AML-193 (cell line): ENCODE measurements at regions not wholly inside any gene's neighbourhood (a gene's known extent, or its start where the extent isn't known, plus 50 kb on each side); places are given as distances from the start of the nearest gene placed in this dataset.

Experiments
- DNase-seq, 2 experiments: peaks; one replicate each; lab custom pipeline; 2025; lab: John Stamatoyannopoulos, UW

DNA sequence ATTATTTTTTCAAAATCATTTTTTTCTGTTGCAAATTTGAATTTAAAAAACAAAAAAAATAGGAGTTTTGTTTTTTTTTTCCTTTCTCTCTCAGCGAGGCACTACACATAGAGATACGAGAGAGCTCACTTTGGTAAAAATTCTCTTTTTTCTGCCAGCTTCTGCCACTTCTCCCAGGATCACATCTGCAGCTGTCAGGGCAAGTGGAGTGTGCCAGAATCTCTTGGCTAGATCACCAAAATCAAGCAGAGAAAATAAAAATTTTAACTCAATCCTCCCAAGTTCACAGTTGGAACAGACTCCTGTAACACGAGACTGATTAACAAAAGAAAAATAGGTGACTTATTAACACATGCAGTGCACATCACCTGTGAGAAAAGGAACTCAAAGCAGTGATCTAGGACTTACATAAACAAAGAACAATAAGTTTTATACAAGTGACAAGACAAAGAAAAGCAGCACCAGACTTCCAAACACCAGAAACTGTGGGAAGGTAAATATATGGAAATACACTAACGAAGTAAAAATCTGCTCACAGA is 213.2 kb upstream of the ZFP42 start:
- no peak for DNase-seq

DNA sequence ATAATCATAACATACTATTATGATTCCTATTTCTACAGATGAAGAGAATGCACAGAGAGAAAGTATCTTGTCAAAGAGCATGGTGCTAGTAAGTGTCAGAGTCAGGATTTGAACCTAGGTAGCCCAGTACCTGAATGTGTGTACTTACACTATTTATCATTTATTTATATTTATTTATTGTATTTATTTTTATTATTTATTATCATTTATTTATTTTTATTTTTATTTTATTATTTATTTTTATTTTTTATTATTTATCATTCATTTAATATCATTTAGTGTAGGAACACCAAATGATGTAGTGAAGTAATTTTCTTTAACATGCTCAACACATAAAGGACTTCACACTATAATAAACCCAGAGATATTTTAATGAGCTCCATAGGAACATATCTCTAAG is 209.4 kb upstream of the ZFP42 start:
- DNase-seq, result no peak

DNA sequence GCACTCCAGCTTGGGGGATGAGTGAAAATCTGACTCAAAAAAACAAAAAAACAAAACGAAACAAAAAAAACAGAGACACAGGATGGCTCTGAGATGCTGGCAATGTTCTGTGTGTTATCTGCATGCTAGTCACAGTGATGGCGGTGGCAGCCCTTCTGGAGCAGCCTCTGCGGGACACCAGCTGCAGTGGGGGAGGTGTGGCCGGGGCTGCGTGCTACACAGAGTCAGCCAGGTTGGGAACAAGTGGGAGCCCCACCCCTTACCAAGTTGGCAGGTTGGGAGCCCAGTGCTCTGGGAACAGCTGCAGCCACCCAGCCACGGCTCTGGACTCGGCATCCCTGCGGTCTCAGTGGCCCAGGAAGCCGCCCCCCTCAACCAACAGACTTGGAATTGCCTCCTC is 206.5 kb upstream of the ZFP42 start:
- DNase-seq, result no peak

DNA sequence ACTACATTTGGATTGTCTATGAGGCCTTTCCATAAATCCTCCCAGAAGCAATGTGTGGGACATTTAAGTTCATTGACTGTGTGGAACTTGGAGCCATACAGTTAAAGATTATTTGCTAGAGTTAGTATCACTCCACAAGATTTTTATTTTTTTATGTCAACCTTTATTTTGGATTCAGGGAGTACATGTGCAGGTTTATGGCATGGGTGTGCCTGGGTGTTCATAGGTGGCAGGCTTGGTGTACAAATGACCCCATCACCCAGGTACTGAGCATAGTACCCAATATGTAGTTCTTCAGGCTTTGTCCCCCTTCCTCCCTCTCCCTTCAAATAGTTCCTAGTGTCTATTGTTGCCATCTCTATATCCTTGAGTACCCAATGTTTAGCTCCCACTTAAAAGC is 199.8 kb upstream of the ZFP42 start:
- no peak for DNase-seq

DNA sequence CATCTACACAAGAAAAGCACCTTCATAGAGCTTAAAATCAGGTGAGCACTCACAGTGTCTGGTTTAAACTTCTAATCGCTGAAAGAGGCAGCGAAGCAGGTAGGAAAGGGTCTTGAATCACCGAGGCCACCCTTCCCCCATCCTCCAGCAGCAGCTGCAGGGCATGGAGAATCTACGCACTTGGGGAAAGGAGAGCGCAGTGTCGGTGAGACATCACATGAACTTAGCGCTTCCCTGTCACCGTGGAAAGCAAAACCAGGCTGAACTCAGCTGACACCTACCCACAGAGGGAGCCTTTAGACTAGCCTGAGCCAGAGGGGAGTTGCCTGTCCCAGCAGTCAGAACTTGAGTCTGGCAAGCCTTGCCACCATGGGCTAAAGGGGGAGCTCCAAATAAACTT is 197.2 kb upstream of the ZFP42 start:
- DNase-seq, result no peak

DNA sequence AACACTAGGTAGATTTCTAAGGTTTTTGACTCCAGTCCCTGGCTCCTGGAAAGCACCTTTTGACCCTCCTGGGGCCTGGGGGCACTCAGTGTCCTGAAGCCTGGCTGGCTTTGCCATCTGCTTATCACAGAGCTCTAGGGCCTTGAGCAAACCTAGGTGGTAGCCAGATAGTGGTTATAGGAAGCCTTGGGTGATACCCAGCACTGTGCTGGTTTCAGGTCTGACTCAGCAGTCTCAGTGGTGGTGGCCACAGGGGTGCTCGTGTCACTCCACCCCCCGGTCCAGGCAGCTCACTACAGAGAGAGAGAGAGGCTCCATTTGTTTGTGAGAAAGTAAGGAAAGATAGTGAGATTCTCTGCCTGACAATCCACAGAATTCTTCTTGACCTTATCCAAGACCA is 195.8 kb upstream of the ZFP42 start:
- no peak for DNase-seq

DNA sequence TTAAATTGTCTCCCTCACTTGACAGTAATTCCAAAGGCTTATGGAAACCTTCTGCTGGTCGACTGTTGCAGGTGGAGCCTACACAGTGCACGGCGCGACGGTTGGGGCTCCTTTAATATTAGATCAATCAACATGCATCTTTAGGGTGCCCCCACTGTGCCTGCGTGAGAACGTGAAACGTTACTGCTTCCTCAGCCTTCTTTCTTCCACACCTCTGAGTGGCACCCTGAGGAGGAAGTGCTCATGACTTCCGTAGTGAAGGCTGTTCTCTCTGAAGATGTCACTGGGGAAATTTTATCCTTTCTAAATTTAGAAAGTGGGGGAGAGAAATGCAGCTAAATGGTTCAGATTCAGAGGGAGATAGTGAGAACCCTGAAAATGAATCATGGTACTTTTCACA is 184.0 kb upstream of the ZFP42 start:
- DNase-seq, result no peak

DNA sequence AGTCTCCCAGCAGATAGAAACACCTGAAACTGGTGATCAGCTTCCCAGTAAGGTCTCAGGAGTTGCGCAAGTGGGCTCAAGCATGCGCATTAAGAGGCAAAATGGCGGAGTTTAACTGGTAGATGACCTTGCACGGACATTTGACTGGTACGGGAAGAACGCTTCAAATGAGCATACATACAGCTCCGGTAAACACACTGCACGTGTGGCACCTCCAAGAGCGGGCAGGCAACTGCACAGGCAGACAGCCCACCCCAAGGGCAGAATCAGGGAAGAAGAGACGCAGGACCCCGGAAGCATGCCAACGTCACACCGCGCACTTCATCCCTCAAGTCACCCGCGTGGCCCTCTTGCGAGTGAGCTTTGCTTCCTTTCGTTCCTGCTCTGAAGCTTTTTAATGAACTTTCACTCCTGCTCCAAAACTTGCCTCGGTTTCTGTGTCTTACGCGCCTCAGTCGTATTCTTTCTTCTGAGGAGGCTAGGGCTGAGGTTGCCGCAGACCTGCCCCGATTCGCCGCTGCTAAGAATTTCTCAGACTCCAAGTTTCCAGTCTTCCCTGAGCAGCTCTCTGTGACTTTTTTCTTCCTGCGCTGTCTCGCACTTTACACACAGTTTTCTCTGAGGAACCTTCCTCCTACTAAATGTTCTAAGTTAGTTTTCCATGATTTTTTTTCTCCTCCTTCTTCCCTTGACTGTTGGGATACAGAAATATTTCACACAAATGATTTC is 180.7 kb upstream of the ZFP42 start:
- DNase-seq, result no peak

DNA sequence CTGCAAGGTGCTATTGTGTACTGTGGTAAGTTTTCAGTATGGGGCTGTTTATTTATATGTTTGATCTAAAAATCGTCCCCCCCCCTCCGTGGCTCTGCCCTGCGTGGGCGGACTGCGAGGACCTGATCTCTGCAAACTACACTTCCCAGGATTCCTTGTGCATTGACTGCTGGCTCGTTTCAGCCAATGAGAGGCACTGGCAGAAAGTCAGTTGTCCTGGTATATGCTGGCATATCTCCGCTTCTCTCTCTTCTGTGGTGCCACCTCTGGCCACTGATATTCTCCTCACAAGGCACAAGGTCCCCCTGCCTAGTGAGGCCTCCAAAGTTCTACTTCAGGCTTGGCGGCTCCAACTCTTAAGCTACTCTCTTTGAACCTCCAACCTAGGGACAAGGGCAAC is 168.8 kb upstream of the ZFP42 start:
- DNase-seq, result no peak

DNA sequence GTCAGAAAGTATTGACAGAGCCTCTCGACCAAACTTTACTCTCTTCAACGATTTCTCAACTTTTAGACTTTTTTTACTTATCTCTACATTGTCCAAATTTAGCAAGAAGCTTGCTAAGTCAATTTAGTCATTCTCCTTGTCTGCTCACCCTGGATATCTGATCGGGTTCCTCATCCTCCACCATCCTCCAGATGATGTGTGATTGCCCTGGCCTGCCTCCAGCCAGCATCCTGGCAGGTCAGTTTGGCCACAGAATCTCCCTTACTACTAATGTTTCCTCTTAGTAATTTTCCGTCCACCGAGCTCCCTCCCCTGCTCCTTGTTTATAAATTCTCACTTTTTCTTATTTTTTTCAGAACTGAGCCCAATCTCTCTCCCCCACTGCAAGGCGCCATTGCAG is 167.9 kb upstream of the ZFP42 start:
- no peak for DNase-seq

DNA sequence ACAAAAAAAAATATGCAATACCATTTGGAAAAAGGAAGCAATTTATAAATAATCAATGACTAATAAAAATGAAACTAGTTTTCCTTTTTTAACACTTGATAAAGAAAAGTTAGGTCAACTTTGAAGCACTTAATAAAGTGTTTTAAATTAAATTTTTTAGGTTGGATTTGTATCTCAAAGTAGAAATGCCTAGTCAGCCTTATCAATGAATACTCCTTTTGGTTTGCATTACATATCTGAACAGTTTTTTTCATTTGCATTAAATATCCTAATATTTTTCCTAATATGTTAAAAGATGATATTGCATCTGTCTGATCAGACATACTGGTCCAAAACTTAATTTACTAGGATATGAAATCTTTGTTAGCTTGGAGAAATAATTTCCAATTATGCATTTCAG is 155.8 kb upstream of the ZFP42 start:
- DNase-seq, result no peak

DNA sequence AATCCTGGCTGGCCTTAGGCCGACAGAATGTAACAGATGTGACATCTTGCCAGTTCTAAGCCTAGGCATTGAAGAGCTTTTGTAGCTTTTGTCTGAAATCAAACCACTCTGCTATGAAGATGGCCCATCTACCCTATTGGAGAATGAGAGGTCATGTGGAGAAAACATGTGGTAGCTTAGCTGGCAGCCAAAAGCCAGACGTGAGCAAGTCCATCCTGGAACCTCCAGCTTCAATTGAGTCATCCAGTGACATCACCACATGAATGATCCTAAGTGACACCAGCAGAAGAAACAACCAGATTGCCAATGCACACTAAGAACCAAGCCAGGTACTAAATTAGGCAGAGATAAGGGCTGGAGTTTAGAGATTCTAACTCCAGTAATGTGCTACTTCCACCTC is 154.8 kb upstream of the ZFP42 start:
- no peak for DNase-seq

DNA sequence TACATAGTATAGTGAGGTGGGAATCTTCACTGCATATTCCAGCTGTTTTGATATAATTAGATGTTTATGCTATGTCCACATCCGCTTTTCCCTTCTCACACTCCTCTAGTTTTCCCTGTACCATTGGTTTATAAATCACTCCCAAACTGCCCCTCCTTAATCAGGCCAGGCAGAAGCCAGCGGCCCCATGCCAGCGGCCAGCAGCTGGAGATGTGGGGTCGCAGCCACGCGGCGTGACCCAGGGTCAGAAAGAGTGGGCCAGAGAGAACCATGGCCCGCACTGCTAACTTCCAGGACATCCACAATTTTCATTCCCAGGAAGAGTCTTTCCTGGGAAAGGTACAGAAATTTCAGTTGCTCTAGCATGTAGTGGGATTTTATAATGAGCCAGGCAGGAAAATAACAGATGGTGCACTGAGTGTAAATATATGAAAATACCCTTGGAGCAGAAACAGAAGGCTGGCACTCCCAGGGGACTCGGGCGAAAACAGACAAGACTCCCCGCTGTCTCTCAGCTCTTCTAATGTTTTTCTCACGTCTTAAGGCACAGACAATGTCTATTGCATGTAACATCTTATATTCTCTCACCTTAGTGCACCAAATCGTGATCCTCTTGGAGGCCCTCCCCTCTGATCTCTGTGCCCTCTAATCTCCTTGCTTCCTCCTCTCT is 145.9 kb upstream of the ZFP42 start:
- DNase-seq, result no peak

DNA sequence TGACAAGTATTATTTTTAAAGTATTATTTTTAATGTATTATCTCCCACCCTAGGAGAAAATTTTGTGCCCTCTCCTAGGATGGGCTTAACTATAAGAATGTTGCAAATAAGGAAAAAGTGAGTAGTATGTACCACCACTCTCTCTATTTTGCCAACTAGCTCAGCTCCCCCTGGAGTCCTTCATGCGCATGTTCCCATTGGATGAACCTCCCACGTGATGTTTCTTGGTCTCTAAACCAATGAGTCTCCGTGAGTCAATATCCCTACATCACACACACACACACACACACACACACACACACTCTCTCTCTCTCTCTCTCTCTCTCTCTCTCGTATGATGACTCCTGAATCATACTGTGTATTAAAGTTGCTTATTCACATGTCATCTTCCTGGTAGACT is 129.7 kb upstream of the ZFP42 start:
- no peak for DNase-seq

DNA sequence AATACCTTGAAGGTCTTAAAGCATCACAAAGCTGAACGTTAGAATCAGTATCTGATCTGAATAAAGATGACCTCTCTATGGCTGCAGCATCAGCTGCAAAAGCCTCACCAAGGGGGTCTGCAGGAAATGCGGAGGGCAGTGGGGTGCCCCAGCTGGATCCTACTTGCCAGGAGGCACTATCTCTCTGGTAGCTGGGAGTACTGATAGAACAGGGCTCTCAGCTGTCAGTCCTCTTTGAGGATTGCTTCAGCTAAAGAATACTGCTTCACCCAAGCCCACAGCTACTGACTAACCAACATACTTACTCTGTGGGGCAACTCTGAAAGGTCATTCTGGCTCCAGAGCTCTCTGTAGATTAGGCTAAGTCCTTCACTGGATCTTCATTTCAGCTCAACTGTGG is 112.5 kb upstream of the ZFP42 start:
- no peak for DNase-seq

DNA sequence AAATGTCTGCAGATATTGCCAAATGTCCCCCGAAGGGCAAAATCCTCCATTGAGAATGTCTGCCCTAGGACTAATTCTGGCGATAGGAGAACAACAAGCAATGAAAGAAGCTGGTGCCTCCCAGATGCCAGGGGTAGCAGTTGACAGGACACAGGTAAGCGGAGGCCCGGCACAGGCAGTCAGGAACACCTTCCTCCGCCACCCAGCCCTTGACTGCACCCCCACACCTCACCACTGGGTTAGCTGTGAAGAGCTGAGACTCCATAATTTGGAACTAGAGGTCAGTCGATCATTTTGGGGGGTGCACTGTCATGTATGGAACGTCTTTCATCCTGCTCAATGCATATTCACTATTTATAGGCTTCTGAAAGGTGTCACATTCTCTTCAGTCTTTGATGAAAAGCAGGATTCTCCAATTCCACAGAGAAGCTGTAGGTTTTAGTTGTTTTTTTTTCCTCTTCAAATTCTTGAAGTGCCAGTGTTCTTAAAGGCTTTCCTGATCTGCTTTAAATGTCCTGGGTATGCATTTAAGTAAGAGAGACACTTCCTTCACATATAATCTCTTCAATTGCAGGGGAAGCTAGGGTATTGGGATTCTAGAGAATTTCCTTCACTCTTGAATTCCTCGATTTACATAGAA is 111.6 kb upstream of the ZFP42 start:
- no peak for DNase-seq

DNA sequence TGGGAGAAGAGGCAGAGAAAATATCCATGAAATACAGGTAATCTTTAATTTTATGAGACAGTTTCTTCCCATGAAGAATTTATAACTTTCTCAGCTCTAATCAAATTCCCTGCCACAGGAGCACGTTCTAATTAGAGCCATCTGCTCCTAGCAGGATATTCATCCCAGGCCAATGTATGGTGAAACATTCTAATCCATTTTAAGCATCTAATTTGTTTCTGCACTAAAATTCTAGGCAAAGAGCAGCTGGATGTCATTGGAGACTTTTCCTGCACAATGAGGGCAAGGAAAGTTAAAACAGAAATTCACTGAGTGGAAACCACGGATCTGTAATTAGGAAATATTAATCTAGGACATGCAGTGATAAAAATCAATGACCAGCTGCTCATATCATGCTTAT is 107.7 kb upstream of the ZFP42 start:
- no peak for DNase-seq

DNA sequence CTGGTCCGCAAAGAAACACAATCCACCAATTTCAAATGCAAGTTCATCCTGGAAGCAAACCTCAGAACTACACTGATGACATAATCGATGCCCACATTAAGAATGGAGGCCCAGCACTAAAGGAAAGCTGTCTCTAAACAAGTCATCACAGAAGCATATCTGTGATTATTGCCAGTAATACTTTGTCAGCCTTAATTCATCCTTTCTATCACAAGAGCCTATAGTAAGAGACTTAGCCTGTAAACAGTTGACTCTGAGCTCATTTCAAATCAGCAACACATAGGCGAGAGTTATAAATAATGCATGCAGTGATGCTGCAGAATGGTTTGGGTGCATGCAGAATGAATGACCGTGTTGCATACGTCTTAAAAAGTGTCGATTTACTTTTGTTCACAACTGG is 105.9 kb upstream of the ZFP42 start:
- no peak for DNase-seq

DNA sequence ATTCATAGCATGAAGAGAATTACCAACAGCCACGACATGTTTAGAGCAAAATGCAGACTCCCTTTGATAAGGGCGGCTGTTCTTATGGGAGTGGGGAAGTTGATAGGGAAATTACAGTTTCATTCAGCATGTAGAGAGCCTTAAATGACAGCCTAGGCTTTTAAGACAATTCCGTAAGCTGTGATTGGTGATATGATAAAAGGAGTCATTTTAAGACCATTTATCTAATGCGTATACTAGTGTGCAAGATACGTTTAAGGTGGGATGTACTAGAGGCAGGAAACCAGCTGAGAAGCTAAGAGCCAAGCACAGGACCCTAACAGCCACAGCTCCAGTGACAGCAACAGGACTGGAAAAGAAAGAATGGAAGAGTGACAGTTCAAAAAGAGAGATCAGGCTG is 102.2 kb upstream of the ZFP42 start:
- DNase-seq, result no peak

DNA sequence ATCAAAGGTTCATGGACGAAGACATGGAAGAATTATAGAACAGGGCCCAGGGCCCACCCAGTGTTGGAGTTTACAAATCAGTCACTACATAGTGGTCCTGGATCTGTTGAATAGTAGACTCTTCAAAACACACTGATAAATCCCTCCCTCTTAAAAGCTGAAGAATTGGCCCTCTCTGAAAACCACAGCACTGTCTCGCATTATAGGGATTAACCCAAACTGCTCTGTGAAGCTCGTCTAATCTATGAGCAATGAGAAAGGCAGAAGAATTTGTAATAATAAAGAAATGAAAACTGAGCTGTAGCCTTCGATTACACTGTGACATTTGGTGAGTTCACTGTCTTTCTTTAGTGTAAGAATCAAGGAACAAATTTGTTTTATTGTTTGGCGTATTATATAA is 92.5 kb upstream of the ZFP42 start:
- DNase-seq, result no peak

DNA sequence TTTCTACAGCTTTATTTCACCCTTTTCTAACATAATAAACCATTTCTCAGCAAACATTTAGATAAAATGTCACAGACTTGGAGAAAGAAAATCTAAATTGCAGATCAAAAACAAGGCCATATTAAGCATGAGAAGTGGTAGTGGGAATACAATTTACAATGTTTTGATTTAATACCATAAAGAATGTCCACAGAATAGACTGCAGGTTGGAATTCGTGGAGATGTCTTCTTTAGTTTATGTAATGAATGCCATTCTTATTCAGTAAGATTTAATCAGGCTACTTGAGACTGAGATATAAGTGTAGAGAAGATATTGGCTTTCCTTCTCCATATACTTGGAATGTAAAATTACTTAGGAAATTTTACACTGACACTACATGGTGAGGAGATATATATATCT is 91.9 kb upstream of the ZFP42 start:
- no peak for DNase-seq

DNA sequence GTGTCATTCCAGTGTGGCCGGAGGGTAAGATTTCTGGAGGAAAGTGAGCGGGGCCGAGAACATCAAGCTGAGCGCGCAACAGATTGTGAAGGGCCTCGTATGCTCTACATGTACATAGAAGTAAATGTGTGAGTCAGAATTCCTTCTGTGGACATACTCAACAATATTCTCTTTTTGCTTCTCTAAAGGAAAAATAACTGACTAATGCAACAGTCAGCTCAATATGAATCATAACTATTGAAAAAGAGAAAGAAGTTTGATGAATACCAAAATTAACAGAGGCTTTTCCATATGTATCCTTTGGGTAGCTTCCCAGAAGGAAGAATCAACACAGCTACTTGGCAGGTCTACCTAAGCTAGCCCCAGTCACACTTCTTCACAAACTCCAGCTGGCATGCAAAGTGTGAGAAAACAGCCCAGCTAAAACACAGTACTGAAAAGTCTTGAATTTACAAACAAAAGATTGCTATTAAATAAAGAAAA is 87.5 kb upstream of the ZFP42 start:
- DNase-seq, result no peak

DNA sequence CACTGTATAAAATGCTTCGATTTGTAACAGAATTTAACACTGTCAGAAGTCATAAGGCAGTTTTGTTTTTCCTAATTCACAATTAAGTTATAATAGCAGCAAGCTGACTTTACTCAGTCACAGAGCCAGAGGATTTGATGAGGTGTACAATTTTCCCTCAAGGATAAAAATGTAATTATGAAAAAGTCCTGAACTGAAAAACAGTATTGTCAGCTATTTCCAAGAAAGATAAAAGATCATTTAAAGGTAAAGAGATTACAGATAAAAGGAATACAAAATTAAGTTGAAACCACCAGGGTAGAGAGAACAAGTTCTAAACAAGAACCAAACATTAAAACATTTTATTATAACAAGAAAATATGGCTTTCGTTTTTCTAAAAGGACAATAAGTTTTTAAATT is 86.8 kb upstream of the ZFP42 start:
- DNase-seq, result no peak
